AG09309 (cell line): ENCODE measurements at regions not wholly inside any gene's neighbourhood (a gene's known extent, or its start where the extent isn't known, plus 50 kb on each side); places are given as distances from the start of the nearest gene placed in this dataset.
A peak's percentile ranks its signal among the peaks of the same experiment; 100 is the strongest.

Experiments used
- DNase-seq: peaks from one replicate; pipeline ENCODE4 v3.0.0-alpha.2; 2010; ENCODE audit warnings: low read depth
- H3K4me3 ChIP-seq: 2 replicates; pipeline ENCODE4 v1.5.1; 2011; ENCODE audit warnings: mild to moderate bottlenecking, low read depth, low read length, moderate library complexity; ENCODE audit not compliant: control insufficient read depth
- CTCF ChIP-seq: IDR thresholded peaks from 2 replicates; pipeline ENCODE4 v1.5.1; 2011; ENCODE audit warnings: mild to moderate bottlenecking, low read depth, low read length, inconsistent platforms; ENCODE audit not compliant: insufficient read depth, control insufficient read depth; ENCODE audit errors: missing control alignments

GRCh38 chr15:31488437-31489204, 162.0 kb downstream of the KLF13 start:
- DNase-seq, result peak; percentile 76
- peak; percentile 85 for TF ChIP-seq CTCF
- H3K4me3 ChIP-seq, result no peak overlapping the region

DNA sequence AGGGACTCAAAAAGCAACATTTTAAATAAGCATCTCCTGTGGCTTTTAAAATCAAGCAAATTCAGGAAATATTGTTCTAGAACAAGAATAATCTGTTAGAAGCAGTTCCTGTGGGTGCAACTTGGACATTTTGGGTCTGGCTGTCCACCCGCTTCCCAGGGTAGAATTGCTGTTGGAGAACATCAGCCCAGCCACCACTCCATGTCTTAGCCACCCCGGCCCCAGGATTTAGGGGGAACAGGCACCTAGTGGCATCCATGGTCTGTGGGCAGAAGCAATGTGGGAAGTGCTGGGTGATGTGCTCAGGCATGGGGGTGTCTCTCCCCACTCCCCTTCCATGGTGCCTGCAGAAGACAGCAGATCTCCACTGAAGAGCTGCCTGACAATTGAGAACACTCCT, 162.6 kb downstream of the KLF13 start:
- DNase-seq, result no peak
- H3K4me3 ChIP-seq, result no peak overlapping the region
- TF ChIP-seq CTCF, result no peak

DNA sequence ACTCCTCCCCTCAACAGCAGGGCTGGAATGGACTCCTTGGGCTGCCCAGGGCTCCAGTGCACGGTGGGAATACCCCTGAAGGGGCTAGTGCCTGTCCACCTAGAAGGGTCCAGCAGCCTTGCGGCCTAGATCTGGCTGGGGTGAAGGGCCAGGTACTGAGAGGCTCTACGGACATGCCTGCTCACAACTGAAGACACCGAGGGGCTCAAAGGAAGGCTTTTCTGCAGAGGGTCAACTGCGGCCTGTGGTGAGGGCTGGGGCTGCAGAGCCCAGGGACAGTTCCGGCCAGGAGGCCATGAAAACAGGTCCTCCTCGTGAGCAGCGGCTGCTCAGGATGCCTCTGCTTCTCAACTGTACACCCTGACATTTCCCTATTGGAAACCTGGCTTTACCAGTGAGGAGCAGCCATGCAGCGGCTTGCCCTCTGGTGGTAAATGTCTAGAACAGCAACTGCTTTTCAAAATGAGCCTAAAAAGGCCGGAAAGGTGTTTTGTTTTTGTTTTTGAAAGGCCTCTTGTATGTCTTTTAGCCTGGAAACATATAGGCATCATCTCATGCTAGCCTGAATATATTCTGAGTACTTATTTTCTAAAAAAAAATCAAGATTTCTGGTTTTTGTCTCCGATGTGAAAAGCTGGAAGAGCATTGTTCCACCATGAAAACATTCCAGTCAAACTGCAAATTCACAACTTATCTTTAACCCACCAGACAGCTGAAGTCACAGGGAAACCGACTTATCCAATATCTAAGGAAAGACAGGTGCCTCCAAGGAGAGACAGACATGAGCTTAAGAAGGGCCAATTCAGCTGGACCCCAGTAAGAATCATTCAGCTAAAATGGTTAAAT, 163.4 kb downstream of the KLF13 start:
- TF ChIP-seq CTCF, result peak; percentile 90
- no peak overlapping the region for H3K4me3 ChIP-seq
- no peak for DNase-seq

GRCh38 chr15:31494786-31495185, 168.2 kb downstream of the KLF13 start:
- no peak for TF ChIP-seq CTCF
- no peak for DNase-seq
- no peak overlapping the region for H3K4me3 ChIP-seq

GRCh38 chr15:31495281-31495680, 168.6 kb downstream of the KLF13 start:
- no peak overlapping the region for H3K4me3 ChIP-seq
- TF ChIP-seq CTCF, result no peak
- no peak for DNase-seq

DNA sequence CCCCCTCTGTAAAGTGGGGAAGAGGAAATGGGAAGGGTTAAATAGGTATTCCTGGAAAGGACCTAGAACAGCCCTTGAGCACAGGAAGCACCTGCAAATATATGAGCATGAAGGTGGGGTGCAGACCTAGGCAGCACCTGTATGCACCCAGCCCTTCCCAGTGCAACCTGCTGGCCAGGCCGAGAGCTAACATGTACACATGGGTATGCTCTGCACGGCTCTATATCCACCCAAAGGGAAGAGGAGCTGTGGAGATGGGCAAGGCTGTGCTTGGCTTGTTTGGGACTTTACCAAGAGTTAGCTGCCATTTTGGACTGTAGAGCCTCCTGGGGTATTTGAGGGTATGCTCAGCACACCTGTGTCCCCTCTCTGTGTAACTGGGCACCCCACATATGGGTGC, 171.2 kb downstream of the KLF13 start:
- DNase-seq, result no peak
- TF ChIP-seq CTCF, result no peak

More for the DNA sequence above, 171.2 kb downstream of the KLF13 start:
- H3K4me3 ChIP-seq, result no peak overlapping the region
